ENCODE measurements at regions not wholly inside any gene's neighbourhood (a gene's known extent, or its start where the extent isn't known, plus 50 kb on each side); places are given as distances from the start of the nearest gene placed in this dataset.

DNA sequence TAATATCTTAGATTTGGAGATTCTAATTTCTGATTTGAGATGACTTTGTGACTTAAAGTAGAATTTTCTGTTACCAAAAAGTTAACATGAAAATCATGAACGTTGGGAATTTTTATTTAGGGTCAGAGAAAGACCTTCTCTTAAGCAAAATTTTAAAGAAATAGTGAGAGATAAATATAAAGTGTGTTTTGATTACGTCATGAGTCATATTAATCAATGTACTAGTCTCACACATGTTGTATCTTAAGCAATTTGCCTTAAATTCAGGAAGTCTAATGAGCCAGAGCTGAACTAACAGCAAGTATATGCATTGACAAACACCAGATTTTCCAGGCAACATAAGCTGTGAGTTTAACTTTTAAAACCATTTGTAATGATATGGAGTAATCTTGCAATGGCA is 765.5 kb upstream of the SORCS1 start:
- TF ChIP-seq EP300 (IDR thresholded peaks at IDR 0.05; ENCODE audit: borderline replicate concordance) (no peak), CEBPB (IDR thresholded peaks at IDR 0.05) (no peak), TEAD4 (IDR thresholded peaks at IDR 0.05) (no peak), RAD21 (IDR thresholded peaks at IDR 0.05; ENCODE audit: low read depth) (no peak), MAX (IDR thresholded peaks at IDR 0.05) (no peak), YY1 (IDR thresholded peaks at IDR 0.05; ENCODE audit: low read depth) (no peak), NFIC (IDR thresholded peaks at IDR 0.05) (no peak), FOXM1 (IDR thresholded peaks at IDR 0.05; ENCODE audit: borderline replicate concordance, low read depth) (no peak), ZBTB7A (IDR thresholded peaks at IDR 0.05; ENCODE audit: low read depth) (no peak), REST (IDR thresholded peaks at IDR 0.05; ENCODE audit: low read depth) (no peak), TAF1 (IDR thresholded peaks at IDR 0.05; ENCODE audit: low read depth) (no peak), CREB1 (IDR thresholded peaks at IDR 0.05; ENCODE audit: low read depth) (no peak)
- TF ChIP-seq, protein P1, sequence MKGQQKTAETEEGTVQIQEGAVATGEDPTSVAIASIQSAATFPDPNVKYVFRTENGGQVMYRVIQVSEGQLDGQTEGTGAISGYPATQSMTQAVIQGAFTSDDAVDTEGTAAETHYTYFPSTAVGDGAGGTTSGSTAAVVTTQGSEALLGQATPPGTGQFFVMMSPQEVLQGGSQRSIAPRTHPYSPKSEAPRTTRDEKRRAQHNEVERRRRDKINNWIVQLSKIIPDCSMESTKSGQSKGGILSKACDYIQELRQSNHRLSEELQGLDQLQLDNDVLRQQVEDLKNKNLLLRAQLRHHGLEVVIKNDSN (IDR thresholded peaks at IDR 0.05), result no peak

Measured in Ishikawa (cell line).